Inflammatory macrophage treated with lipopolysaccharide for 4 hours (primary cell): ENCODE measurements at regions not wholly inside any gene's neighbourhood (a gene's known extent, or its start where the extent isn't known, plus 50 kb on each side); places are given as distances from the start of the nearest gene placed in this dataset.

Experiments
- DNase-seq: peaks from one replicate; pipeline ENCODE4 v3.0.0-alpha.2; 2020

DNA sequence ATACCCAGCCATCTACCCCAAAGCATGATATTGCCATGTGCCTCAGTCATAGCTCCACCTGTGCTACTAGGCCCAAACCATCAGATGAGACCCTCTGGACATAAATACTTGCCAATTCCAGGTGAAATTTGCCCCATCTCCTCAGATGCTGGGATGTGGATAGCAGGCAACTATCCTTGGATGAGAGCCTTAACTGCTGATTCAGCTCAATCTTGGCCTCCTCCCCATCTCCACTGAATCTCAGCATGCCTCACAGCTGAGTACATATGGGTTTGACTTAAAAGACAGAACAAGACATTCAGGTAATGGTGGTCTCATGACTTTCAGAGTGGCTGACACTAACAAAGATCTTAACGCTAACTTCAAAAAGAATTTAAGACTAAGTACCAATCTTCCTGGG, 50.8 kb upstream of the KLHL13 start:
- DNase-seq = no peak

- DNase-seq = no peak
Measured at GRCh38 chrX:118171356-118171755, 54.7 kb upstream of the KLHL13 start.

DNA sequence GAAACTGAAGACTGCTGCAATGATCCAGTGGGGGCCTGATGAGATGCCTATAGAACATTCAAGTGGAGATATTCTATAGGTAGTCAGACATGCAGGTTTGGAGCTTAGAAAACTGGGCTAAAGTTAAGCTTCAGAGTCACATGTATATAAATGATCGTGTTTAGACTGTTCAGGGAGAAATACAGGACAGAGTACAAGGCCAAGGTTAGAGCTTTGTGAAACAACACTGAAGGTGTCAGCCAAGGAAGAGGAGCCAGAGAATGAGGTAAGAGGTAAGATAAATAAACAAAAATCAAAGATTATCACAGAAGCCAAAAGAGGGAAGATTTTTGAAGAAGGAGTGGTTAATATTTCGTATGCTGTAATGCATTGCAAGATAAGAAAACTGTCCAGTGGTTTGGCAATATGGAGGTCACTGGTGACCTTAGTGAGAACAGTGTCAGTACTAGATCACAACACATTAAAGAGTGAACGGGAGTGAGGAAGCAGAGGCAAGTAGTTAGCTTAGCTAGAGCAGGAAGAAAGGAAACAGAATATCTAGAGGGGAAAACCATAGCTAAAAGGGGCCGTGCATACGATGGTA, 58.0 kb upstream of the KLHL13 start:
- DNase-seq = no peak

GRCh38 chrX:118177708-118178107, 61.1 kb upstream of the KLHL13 start:
- no peak for DNase-seq

GRCh38 chrX:118178450-118178849, 61.8 kb upstream of the KLHL13 start:
- no peak for DNase-seq

DNA sequence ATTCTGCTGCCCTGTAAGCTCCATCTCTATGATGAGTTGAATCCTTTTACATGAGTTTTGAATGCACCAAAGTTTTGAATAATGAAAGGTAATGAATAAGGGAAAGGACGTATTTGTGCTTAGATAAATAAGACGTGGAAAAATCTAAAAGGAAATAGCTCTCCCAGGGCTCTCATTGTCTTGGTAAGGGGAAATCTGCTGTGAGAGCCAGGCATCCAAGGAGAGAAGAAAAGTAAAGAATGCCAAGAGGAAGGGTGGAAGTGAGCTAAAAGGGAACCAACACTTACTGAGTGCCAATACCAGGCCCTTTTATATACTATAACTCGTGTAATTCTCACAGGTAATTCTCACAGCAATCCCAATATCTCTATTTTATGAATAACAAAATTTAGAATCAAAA, 62.6 kb upstream of the KLHL13 start:
- no peak for DNase-seq

GRCh38 chrX:118179718-118180117, 63.1 kb upstream of the KLHL13 start:
- no peak for DNase-seq

GRCh38 chrX:118181030-118181429, 64.4 kb upstream of the KLHL13 start:
- DNase-seq = no peak

GRCh38 chrX:118182025-118182424, 65.4 kb upstream of the KLHL13 start:
- no peak for DNase-seq

GRCh38 chrX:118182681-118183080, 66.1 kb upstream of the KLHL13 start:
- no peak for DNase-seq

DNA sequence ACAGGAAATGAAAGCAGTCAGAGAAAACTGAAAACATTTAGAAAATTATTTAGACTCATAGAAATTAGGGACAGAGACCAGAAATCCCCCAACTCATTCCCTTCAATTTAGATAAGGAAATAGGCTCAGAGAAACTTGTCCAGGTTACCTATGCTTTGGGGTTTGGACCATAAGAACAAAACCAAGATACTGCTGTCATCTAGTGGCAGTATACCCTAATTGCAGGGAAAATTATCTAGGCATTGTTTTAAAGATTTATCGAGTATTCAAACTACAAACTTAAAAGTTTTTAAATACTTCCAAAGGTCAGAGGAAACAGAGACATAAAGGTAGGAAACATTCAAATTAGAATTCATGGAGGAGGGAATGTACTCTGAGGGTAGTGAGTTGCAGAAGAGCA, 67.0 kb upstream of the KLHL13 start:
- peak; percentile 1 for DNase-seq

DNA sequence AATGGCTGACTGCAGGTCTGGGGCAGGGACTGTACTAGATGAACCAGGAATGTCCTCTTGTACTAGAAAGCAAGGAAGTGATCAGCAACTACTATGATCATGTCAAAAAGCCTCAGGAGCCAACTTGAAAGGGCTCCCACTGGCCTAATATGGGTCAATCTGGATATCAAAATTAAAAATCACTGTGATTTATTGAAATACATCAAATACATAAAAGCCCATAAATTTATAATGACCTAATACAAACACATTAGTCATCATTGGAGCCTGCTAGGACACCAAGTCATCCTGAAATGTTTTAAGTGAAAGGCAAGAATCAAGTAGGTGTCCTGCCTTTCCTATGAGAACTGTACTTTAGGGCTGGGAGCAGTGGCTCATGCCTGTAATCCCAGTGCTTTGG, 70.5 kb upstream of the KLHL13 start:
- DNase-seq = no peak

DNA sequence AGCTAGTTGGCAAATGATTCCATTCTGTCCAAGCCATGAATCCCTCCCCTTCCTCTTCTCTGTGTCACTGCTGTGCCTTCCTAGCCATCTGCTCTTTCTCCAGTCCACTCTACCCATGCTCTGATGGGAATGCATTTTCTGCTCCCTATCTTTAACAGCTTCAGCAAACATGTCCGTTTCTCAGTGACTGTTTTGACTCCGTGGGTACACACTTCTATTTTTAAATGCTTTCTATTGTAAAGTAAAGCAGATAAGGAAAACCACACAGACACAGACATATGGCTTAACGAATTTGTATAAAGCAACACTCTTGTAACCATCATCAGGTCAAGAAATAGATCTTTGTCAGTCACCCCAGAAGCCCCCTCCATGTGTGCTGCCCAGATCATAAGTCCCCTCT, 72.4 kb upstream of the KLHL13 start:
- no peak for DNase-seq

GRCh38 chrX:118189628-118190027, 73.0 kb upstream of the KLHL13 start:
- DNase-seq = no peak

DNA sequence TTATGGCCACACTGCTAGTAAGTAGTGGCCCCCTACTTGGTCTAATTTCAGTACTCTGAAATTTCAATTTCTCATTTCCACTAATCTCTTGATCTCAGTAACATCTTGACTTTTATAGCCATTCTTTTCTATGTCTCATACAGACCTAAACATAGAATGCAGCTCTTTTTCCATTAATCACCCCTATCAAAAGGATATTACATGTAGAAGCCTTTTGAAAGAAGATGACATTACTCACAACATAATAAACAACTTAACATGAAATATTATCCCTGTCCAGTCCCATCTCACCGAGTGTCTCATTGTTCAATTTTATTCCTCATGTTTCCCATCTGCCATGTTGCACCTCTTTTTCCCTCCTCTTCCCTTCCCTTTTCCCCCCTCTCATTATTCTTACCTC, 81.1 kb upstream of the KLHL13 start:
- no peak for DNase-seq

DNA sequence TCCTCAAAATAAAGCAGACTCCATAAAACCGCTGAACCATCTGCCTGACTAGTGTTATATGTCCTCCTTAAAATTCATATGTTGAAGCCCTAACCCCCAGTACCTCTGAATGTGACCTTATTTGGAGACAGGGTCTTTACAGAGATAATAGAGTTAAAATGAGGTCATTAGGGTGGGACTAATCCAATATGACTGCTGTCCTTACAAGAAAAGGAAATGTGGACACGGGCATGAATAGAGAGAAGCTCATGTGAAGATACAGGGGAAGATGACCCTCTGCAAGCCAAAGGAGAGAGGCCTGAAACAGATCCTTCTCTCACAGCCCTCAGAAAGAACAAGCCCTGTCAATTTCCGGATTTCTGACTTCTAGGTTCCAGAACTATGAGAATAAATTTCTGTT, 82.0 kb upstream of the KLHL13 start:
- no peak for DNase-seq

GRCh38 chrX:118199997-118200396, 83.4 kb upstream of the KLHL13 start:
- no peak for DNase-seq

DNA sequence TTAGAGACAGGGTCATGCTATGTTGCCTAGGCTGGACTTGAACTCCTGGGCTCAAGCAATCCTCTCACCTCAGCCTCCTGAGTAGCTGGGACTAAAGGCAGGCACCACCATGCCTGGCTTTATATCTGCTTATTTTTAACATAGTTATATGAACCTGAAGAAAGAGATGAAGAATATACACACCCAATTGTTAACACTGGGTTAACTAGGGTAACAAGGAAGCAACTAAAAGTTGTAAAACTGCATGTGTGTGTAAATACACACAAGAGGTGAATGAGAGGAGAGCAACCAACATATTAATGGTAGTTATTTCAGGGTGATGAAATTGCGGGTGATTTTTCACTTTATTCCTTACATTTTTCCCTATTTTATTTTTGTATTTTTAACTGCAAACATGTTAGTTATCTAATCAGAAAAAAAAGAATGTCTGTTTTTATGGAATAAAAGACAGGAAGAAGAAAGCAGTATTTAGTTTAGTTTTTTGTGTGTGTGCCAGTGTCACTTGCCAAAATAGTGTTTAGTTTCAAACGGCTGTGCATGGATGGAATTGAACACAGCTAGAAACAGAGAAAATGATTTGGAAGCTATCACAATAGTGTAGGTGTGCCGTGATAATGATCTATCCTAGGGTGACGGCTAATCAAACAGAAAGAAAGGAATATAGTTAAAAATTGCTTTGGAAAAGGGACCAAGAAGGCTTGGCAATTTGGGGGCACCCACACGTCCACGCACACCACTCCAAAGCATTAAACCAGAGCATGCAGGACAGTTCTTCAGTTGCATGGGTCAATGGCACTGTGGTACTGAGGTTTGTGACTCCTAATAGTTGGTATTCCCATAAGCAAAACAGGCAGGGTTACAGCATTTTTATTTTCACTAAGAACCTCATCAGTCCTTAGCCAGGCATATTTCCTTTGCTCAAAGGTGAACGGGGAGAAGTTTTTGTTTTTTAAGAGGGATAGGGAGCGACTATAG, 89.1 kb upstream of the KLHL13 start:
- DNase-seq = no peak

- no peak for DNase-seq
Measured at GRCh38 chrX:118207831-118208453, 91.3 kb upstream of the KLHL13 start.

- DNase-seq = no peak
Measured at GRCh38 chrX:118208481-118208880, 91.9 kb upstream of the KLHL13 start.

GRCh38 chrX:118211891-118212816, 95.5 kb upstream of the KLHL13 start:
- no peak for DNase-seq

DNA sequence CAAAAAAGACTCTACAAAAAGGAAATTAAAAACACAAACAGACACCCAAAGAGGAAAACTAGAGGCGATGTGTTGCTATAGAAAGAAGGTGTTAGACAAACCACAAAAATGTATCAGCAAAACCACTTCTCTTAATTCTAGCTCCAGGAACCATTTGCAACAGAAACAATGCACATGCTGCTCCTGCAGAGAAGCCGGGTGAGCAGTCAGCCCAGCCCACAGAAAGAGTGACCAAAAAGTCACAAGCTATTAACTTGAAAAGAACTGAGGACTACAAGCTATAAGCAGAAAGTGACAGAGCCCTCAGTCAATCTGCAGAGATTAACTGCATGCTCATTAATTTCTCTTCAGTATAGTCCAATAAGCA, 96.2 kb upstream of the KLHL13 start:
- DNase-seq = peak; percentile 42

GRCh38 chrX:118215346-118215745, 98.7 kb upstream of the KLHL13 start:
- peak; percentile 33 for DNase-seq
